ENCODE measurements at regions not wholly inside any gene's neighbourhood (a gene's known extent, or its start where the extent isn't known, plus 50 kb on each side); places are given as distances from the start of the nearest gene placed in this dataset.
"Not testable (repeated sequence)": the region's sequence is repeated elsewhere in the genome, so short reads cannot be mapped to it uniquely, and the experiment has no call there.

- peak; percentile 29 for DNase-seq
Observed at GRCh38 chr2:9708683-9709538, 78.1 kb upstream of the YWHAQ start.

DNA sequence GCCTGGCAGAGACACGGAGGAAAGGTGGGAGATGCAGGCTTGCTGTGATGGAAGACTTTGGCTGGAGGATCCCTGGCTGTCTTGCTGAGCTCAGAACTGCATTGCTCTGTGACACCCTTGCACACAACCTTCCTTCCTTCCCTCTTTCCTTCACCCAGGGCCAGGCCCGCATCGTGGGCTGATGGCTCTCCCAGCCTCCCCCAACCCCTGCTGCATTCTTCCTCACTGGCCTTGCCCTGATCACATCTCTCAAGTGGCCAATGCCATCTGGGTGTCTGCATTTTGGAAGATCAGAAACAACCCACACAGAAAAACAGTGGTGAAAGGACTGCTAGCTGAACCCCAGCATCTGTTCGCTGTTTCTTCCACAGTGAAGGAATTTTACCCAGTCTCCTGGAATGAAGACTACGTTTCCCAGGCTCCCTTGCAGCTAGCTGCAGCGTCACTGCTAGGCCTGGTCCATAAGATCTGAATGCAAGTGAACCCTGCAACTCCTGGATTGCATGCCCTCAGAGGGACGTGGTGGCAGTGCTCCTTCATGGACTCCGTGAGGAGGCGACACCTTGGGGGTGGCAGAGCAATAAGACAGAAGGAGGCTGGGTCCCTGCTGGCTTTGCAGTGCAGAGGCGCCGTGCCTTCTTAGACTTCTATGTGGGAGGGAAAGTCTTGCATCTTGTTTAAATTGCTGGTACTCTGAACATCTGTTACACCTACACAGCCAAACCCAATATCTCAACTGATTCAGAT, 78.9 kb upstream of the YWHAQ start:
- no peak for DNase-seq

DNA sequence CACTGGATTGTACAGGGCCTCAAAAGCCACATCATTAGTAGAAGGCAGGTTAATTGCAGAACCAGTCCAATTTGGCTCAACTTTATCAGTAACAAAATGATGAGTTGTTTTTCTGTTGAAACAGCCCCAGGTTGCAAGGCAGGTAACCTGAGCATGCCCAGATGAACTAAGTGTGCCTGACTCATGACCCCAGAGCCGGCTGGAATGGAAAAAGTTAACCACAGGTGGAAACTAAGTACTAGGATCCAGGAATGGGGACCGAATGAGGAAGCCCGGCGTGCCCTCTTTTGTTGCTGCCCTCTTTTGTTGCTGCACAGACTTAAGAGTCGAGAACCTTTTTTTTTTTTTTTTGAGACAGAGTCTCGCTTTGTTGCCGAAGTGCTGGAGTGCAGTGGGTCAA, 79.5 kb upstream of the YWHAQ start:
- no peak for DNase-seq

DNA sequence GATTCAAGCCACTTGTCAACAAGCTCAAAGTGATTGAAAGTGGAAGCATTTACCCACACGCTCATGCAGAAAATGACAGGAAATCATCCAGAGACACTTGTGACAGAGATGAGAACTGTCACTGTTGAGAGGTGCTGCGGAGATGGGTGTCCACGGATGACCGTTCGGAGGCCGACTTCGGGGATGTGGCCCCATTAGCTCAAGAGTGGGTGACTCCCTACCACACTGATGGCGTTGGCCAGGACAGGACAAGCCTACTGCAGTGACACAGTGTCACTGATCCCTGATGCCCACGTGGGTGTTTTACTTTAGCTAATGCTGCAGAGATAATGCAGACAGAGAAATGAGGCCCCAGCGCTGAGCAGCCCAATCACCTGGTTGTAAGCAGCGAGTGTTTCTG, 81.5 kb upstream of the YWHAQ start:
- DNase-seq: no peak

DNA sequence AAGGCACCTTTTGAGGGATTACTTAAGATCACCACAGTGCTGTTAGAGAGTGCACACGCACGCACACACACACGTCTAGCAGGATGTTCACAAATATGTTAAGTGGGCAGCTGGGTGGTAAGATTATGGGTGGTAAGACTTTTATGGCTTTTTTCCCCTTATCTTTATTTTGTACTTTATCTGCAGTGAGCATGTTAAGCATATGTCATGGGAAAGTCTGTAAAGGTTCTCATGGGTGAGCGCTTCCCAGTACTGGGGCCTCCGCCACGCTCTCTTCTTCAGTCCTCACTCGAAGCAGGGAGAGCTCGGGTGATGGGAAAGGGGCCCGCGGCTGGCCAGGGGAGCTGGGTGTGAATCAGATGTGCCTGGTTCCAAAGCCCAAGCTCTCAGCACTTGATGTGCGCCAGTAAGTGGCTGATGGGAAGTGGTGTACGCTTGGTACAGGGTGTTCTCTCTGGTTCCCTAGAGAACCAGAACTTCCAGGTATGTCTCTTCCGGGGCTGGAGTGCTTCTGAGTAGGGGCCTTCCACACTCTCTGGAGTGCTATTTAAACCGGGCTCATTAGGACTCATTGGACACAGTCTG, 83.9 kb upstream of the YWHAQ start:
- no peak for DNase-seq

- DNase-seq: no peak
Observed at GRCh38 chr2:9715238-9715637, 84.4 kb upstream of the YWHAQ start.

- no peak for DNase-seq
Observed at GRCh38 chr2:9717886-9718451, 87.2 kb upstream of the YWHAQ start.

DNA sequence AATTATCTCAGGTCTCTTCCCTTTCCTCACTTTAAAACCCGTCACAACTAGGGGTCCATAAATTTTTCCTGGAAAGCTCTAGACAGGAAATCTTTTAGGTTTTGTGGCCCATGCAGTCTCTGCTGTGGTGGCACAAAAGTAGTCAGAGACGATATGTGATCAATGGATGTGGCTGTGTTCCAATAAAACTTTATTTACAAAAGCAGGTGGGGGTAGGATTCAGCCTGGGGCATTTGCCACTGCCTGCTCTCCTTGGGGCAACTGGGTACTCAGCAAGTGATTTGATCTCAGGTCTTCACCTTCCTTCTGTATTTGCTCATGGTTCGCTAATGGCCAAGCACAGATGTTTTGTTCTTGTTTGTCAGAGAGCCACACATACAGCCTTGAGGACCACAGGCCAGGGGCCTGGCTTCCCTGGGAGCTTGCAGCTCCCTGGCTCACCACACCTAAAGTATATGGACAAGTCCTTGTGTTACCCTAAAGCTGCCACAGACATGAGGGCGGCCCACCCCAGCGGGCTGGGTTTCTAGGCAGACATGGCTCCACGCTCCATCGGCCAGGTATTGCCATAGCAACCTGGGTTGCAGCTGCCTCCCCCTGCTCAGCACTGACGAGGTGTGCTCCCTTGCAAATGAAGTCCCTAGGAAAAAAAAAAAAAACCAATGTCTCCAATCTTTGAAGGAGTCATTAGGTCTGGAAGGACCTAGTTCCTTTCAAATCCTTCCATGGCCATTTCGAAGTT, 89.7 kb upstream of the YWHAQ start:
- DNase-seq: no peak

GRCh38 chr2:9721344-9721743, 90.5 kb upstream of the YWHAQ start:
- no peak for DNase-seq

- DNase-seq: no peak
Observed at GRCh38 chr2:9722451-9722850, 91.7 kb upstream of the YWHAQ start.

DNA sequence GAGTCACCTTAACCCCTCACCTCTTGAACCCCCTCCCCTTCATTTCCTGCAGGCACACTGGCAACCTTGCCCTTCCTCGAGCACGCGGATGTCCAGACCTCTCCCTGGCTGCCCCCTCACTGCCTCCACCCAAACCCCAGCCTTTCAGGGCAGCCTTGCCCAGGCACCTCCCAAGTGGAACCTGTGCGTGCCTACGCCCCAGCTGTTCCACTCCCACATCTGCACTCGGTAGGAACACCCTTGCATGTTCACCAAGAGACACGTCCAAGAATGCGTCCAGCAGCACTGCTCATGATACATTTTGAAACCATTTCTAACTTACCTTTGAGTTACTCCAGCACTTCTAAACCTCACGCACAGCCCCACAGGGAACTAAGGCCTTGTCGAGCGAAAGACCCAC, 93.8 kb upstream of the YWHAQ start:
- DNase-seq: no peak

- no peak for DNase-seq
Observed at GRCh38 chr2:9725106-9725505, 94.3 kb upstream of the YWHAQ start.

- not testable (repeated sequence) for DNase-seq
Observed at GRCh38 chr2:9726016-9726415, 95.2 kb upstream of the YWHAQ start.

- not testable (repeated sequence) for DNase-seq
Observed at GRCh38 chr2:9730523-9730922, 99.7 kb upstream of the YWHAQ start.

- no peak for DNase-seq
Observed at GRCh38 chr2:9732824-9733223, 102.0 kb upstream of the YWHAQ start.

DNA sequence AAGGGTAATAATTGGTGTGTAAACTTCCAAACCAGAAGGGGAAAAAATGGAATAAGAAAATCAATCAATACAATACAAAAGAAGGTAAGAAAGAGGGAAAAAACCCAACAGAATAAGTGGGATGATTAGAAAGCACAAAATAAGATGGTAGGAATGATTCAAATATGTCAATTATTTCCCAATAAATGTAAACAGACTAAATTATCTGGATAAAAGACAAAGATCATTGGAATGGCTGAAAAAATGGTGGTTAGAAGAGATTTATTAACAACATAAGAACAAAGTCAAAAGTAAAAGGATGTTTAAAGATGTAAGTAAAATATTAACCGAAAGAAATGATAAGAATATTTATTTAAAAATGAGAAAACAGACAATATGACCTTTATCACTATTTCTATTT, 103.5 kb upstream of the YWHAQ start:
- DNase-seq: no peak

- no peak for DNase-seq
Observed at GRCh38 chr2:9735335-9735734, 104.5 kb upstream of the YWHAQ start.

- DNase-seq: peak; percentile 7
Observed at GRCh38 chr2:9736021-9736420, 105.2 kb upstream of the YWHAQ start.

DNA sequence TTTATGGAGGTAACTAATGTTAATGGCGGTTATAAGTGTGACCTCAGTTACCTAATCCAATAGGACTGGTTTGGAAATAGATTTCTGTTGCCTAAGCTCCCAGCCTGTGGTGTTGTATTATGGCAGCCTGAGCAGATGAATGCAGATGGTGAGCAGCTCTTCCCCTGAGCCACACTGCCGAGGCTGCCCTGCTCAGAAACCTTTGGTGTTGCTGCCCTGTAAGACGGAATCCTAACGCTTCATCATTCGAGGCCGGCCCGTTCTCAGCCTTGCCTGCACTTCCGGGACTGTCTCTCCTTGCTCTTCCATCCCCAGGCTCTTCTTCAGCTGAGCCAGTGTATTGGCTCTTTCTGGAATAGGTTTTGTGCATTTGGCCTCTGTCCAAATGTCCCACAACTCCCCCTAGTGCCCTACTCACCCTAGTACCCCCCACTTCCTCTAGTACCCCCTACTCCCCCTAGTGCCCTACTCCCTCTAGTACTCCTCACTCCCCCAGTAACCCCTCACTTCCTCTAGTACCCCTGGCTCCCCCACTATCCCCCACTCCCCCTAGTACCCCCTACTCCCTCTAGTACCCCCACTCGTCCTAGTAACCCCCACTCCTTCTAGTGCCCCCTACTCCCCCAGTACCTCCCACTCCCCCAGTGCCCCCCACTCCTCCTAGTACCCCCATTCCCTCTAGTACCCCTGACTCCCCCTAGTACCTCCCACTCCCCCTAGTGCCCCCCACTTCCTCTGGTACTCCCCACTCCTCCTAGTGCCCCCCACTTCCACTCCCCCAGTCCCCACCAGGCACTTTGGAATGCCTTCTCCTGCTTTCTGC, 106.0 kb upstream of the TAF1B start:
- DNase-seq: peak; percentile 18

GRCh38 chr2:9738062-9738461, 105.2 kb upstream of the TAF1B start:
- DNase-seq: no peak

GRCh38 chr2:9738535-9739496, 104.5 kb upstream of the TAF1B start:
- DNase-seq: no peak
